ENCODE measurements at regions not wholly inside any gene's neighbourhood (a gene's known extent, or its start where the extent isn't known, plus 50 kb on each side); places are given as distances from the start of the nearest gene placed in this dataset.

DNA sequence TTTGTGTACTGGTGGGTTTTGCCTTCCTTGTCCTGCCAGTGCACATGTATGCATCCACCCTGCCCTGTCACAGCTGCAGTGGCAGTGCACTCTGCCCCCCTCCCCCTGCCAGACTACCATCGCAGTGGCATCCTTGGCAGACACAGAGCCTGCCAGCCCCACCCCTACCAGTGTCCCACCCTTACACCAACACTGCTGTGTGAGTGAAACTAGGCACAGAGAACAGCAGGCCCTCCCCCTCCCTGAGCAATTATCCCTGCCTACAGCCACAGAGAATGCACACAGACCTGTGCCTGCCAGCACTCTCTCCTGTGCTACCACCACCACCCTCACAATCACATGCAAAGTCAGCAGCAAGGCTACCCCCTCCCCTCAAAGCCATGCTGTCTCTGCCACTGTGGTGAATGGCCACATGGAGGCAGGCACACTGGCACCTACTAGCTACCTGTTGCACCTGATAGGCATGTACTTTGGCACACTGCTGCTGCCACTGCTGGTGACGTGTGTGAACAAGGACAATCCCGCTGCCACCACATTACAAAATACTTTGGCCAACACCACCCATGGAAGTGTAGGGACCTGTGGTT, 239.8 kb downstream of the CALCRL start:
- Histone ChIP-seq H3K27me3 (ENCODE audit: low read depth, low read length) (no peaks in the 10 kb centered on the region), H3K79me2 (ENCODE audit: low read length) (no peaks in the 10 kb centered on the region), H3K36me3 (replicated peaks; ENCODE audit: low read depth, low read length) (no peaks in the 10 kb centered on the region), H2AFZ (ENCODE audit: low read depth, low read length) (no peak overlapping the region), H3K9ac (ENCODE audit: low read length) (no peak overlapping the region), H3K9me3 (ENCODE audit: insufficient read depth, low read length) (no peaks in the 10 kb centered on the region), H4K20me1 (ENCODE audit: insufficient read depth, low read length) (no peaks in the 10 kb centered on the region), H3K27ac (ENCODE audit: low read length) (no peak overlapping the region), H3K4me1 (ENCODE audit: low read length) (no peaks in the 10 kb centered on the region), H3K4me2 (ENCODE audit: low read length) (no peak overlapping the region), H3K4me3 (ENCODE audit: low read length) (no peak overlapping the region)
- TF ChIP-seq, protein P1, sequence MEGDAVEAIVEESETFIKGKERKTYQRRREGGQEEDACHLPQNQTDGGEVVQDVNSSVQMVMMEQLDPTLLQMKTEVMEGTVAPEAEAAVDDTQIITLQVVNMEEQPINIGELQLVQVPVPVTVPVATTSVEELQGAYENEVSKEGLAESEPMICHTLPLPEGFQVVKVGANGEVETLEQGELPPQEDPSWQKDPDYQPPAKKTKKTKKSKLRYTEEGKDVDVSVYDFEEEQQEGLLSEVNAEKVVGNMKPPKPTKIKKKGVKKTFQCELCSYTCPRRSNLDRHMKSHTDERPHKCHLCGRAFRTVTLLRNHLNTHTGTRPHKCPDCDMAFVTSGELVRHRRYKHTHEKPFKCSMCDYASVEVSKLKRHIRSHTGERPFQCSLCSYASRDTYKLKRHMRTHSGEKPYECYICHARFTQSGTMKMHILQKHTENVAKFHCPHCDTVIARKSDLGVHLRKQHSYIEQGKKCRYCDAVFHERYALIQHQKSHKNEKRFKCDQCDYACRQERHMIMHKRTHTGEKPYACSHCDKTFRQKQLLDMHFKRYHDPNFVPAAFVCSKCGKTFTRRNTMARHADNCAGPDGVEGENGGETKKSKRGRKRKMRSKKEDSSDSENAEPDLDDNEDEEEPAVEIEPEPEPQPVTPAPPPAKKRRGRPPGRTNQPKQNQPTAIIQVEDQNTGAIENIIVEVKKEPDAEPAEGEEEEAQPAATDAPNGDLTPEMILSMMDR (IDR thresholded peaks at IDR 0.05; ENCODE audit: low read depth, low read length) = no peak
- TF ChIP-seq EZH2phosphoT487 (IDR thresholded peaks at IDR 0.05; ENCODE audit: low read depth) = no peak

DNA sequence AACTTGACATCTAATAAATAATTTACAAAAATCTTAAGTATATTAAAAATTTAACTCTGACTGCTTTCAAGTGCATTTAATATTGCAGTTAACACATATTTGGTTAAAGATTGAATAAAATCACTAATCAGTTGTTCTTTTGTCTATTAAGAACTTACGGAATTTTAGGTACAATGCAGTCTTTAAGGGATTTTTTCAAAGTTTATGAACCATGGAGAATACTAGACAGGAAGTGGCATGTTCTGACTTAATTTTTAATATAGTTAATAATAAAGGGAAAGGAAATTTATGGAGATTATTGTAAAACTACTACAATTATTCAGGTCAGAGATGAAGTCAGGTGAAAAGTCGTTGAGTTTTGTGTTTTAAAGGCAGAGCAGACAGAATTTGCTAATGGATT, 240.9 kb downstream of the CALCRL start:
- Histone ChIP-seq H3K4me2 (ENCODE audit: low read length) (no peak overlapping the region), H4K20me1 (ENCODE audit: insufficient read depth, low read length) (no peaks in the 10 kb centered on the region), H3K4me3 (ENCODE audit: low read length) (no peak overlapping the region), H2AFZ (ENCODE audit: low read depth, low read length) (no peak overlapping the region), H3K4me1 (ENCODE audit: low read length) (no peaks in the 10 kb centered on the region), H3K36me3 (replicated peaks; ENCODE audit: low read depth, low read length) (no peaks in the 10 kb centered on the region), H3K27ac (ENCODE audit: low read length) (no peak overlapping the region), H3K79me2 (ENCODE audit: low read length) (no peaks in the 10 kb centered on the region), H3K27me3 (ENCODE audit: low read depth, low read length) (no peaks in the 10 kb centered on the region), H3K9me3 (ENCODE audit: insufficient read depth, low read length) (no peaks in the 10 kb centered on the region), H3K9ac (ENCODE audit: low read length) (no peak overlapping the region)
- TF ChIP-seq EZH2phosphoT487 (IDR thresholded peaks at IDR 0.05; ENCODE audit: low read depth) = no peak
- TF ChIP-seq, protein P1 (IDR thresholded peaks at IDR 0.05; ENCODE audit: low read depth, low read length) = no peak

DNA sequence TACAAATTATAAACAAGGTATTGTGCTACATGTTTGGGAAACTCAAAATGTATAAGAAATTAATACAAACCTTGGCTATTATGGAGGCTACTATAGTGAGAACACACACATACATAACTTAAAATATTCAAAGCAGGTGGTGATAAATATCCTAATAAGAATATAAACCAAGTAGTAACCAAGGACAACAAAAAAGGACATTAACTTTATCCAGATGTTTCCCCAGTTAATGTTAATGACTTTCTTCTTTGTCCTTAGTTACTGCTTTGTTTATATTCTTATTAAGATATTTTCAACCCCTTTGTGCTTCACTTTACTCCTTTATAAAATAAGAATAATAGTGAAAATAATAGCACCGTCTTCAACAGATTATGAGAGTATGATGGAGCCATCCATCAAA, 241.6 kb downstream of the CALCRL start:
- no peak overlapping the region for H3K27ac ChIP-seq (ENCODE audit: low read length)
- no peak overlapping the region for H3K4me2 ChIP-seq (ENCODE audit: low read length)
- no peaks in the 10 kb centered on the region for H4K20me1 ChIP-seq (ENCODE audit: insufficient read depth, low read length)
- no peak for TF ChIP-seq EZH2phosphoT487 (IDR thresholded peaks at IDR 0.05; ENCODE audit: low read depth)
- TF ChIP-seq, protein P1 (IDR thresholded peaks at IDR 0.05; ENCODE audit: low read depth, low read length) = no peak
- no peak overlapping the region for H2AFZ ChIP-seq (ENCODE audit: low read depth, low read length)
- no peaks in the 10 kb centered on the region for H3K4me1 ChIP-seq (ENCODE audit: low read length)
- no peaks in the 10 kb centered on the region for H3K36me3 ChIP-seq (replicated peaks; ENCODE audit: low read depth, low read length)
- no peak overlapping the region for H3K9ac ChIP-seq (ENCODE audit: low read length)
- H3K27me3 ChIP-seq (ENCODE audit: low read depth, low read length) = no peaks in the 10 kb centered on the region
- no peaks in the 10 kb centered on the region for H3K9me3 ChIP-seq (ENCODE audit: insufficient read depth, low read length)
- H3K4me3 ChIP-seq (ENCODE audit: low read length) = no peak overlapping the region
- no peaks in the 10 kb centered on the region for H3K79me2 ChIP-seq (ENCODE audit: low read length)

DNA sequence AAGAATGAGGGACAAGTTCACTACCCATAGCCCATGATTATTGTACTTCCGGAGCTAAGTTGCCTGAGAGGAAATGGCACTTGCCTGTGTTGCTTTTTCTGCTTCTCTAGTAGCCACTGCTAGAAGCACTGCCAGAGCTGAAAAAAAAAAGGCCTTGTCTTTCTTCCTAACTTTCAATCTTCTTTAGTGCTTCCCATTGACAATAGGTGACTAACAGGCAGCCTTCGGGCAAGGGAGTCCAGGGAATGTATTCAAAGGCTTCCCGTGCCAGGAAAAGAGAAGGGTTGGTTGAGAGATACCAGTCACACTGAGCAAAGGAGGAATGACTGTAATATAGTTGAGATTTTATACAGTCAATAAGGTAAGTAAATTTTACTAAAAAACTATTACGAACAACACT, 242.0 kb downstream of the CALCRL start:
- no peaks in the 10 kb centered on the region for H3K4me1 ChIP-seq (ENCODE audit: low read length)
- H3K36me3 ChIP-seq (replicated peaks; ENCODE audit: low read depth, low read length) = no peaks in the 10 kb centered on the region
- no peaks in the 10 kb centered on the region for H3K79me2 ChIP-seq (ENCODE audit: low read length)
- H3K4me3 ChIP-seq (ENCODE audit: low read length) = no peak overlapping the region
- no peaks in the 10 kb centered on the region for H3K9me3 ChIP-seq (ENCODE audit: insufficient read depth, low read length)
- H3K4me2 ChIP-seq (ENCODE audit: low read length) = no peak overlapping the region
- no peak overlapping the region for H3K27ac ChIP-seq (ENCODE audit: low read length)
- H4K20me1 ChIP-seq (ENCODE audit: insufficient read depth, low read length) = no peaks in the 10 kb centered on the region
- TF ChIP-seq, protein P1 (IDR thresholded peaks at IDR 0.05; ENCODE audit: low read depth, low read length) = no peak
- no peak for TF ChIP-seq EZH2phosphoT487 (IDR thresholded peaks at IDR 0.05; ENCODE audit: low read depth)
- H2AFZ ChIP-seq (ENCODE audit: low read depth, low read length) = no peak overlapping the region
- no peaks in the 10 kb centered on the region for H3K27me3 ChIP-seq (ENCODE audit: low read depth, low read length)
- no peak overlapping the region for H3K9ac ChIP-seq (ENCODE audit: low read length)

All from OCI-LY3 (cell line).